ENCODE measurements at regions not wholly inside any gene's neighbourhood (a gene's known extent, or its start where the extent isn't known, plus 50 kb on each side); places are given as distances from the start of the nearest gene placed in this dataset.

GRCh38 chr10:128713874-128714570 is 587.8 kb upstream of the MKI67 start:
- TF ChIP-seq, protein P1, sequence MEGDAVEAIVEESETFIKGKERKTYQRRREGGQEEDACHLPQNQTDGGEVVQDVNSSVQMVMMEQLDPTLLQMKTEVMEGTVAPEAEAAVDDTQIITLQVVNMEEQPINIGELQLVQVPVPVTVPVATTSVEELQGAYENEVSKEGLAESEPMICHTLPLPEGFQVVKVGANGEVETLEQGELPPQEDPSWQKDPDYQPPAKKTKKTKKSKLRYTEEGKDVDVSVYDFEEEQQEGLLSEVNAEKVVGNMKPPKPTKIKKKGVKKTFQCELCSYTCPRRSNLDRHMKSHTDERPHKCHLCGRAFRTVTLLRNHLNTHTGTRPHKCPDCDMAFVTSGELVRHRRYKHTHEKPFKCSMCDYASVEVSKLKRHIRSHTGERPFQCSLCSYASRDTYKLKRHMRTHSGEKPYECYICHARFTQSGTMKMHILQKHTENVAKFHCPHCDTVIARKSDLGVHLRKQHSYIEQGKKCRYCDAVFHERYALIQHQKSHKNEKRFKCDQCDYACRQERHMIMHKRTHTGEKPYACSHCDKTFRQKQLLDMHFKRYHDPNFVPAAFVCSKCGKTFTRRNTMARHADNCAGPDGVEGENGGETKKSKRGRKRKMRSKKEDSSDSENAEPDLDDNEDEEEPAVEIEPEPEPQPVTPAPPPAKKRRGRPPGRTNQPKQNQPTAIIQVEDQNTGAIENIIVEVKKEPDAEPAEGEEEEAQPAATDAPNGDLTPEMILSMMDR (IDR thresholded peaks at IDR 0.05; ENCODE audit: insufficient read depth, low read depth, low read length, missing control alignments): no peak
- DNase-seq (ENCODE audit: low read depth): no peak
- no peak overlapping the region for H3K4me3 ChIP-seq (ENCODE audit: low read depth, low read length)

DNA sequence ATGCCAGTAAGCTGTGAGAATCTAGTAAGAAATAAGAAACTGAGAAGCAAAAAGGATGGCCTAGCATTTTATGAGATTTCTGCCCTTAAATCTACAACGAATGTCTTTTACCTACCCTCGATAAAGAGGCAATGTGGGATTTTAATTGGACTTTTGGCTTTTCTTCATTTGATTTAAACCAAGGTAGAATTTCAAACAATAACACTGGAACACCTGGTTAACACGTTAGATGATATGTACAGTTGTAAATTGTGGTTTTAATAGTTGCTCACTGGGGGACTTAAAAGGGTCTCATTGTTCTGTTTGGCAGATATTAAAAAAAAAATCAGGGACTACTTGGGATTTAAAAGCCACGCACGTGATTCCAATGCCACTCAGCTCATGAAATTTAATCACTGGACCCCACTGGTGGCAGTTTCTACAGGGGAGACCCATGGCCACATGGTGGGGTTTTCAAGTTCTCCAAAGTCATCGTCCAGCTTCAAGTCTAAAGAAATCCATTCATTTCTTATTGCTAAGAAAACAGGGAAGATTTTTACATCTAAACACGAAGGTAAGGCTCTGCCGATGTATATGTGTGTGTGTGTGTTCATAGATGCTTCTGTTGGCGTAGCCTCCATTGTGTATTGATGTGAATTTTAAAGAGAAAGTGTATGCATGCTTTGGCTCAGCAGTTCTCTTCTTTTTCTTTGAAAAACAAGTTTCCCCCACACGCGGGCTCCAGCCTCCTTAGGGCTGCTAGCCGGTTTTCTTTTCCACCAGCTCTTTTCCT is 588.6 kb upstream of the MKI67 start:
- TF ChIP-seq, protein P1 (IDR thresholded peaks at IDR 0.05; ENCODE audit: insufficient read depth, low read depth, low read length, missing control alignments): no peak
- H3K4me3 ChIP-seq (ENCODE audit: low read depth, low read length): no peak overlapping the region
- DNase-seq (ENCODE audit: low read depth): no peak

- no peak overlapping the region for H3K4me3 ChIP-seq (ENCODE audit: low read depth, low read length)
- DNase-seq (ENCODE audit: low read depth): no peak
- TF ChIP-seq, protein P1 (IDR thresholded peaks at IDR 0.05; ENCODE audit: insufficient read depth, low read depth, low read length, missing control alignments): no peak
Measured at GRCh38 chr10:128716181-128716580, 590.0 kb upstream of the MKI67 start.

GRCh38 chr10:128721963-128722445 is 595.8 kb upstream of the MKI67 start:
- no peak overlapping the region for H3K4me3 ChIP-seq (ENCODE audit: low read depth, low read length)
- DNase-seq (ENCODE audit: low read depth): no peak
- TF ChIP-seq, protein P1 (IDR thresholded peaks at IDR 0.05; ENCODE audit: insufficient read depth, low read depth, low read length, missing control alignments): no peak

DNA sequence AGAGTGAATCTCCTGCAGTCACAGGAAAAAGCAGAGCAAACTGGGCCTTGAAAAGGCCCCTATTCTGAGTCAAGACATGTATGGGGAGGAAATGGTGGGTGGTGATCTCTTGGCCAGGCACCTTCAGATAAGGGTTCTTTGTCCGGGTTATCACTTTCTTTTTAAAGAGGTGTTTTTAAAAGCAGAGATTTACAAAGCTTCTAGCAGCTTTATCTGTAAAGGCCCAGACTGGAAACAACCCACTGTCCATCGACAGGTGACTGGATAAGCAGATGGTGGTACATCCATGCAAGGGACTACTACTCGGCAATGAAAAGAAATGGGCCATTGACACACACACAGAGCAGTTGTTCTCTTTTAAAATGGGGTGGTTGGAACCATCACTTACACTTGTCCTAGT is 596.7 kb upstream of the MKI67 start:
- no peak overlapping the region for H3K4me3 ChIP-seq (ENCODE audit: low read depth, low read length)
- no peak for DNase-seq (ENCODE audit: low read depth)
- TF ChIP-seq, protein P1 (IDR thresholded peaks at IDR 0.05; ENCODE audit: insufficient read depth, low read depth, low read length, missing control alignments): no peak

- no peak overlapping the region for H3K4me3 ChIP-seq (ENCODE audit: low read depth, low read length)
- TF ChIP-seq, protein P1 (IDR thresholded peaks at IDR 0.05; ENCODE audit: insufficient read depth, low read depth, low read length, missing control alignments): no peak
- no peak for DNase-seq (ENCODE audit: low read depth)
Measured at GRCh38 chr10:128723631-128724205, 597.5 kb upstream of the MKI67 start.

Data from GM12865 (cell line).